ENCODE measurements at regions not wholly inside any gene's neighbourhood (a gene's known extent, or its start where the extent isn't known, plus 50 kb on each side); places are given as distances from the start of the nearest gene placed in this dataset.

DNA sequence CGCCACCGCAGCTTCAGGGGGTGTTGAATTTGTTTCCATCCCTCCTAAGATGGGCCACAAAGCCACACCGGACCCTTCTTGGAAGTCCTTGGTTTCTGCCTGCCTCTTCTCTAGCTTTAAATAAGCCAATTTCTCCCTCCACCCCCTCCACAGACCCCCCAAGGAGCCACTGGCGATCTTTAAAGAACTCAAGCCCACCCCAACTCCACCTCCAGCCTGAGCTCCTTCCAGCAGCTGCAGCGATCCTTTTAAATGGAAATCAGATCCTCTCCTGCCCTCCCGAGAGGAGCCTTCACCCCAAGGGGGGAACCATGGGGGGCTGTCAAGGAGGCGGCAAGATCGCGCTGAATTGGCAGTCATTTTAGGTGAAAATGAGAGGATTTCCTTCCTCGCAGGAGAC, 133.1 kb downstream of the NCOR2 start:
- intact Hi-C loops (cut with DNase I): no loop called here
- DNase-seq (ENCODE audit: extremely low spot score): no peak
- Histone ChIP-seq H3K4me3 (no peak overlapping the region), H3K9me3 (no peaks in the 10 kb centered on the region), H3K27ac (replicated peaks in 1 of 4) (peak overlapping the region in 3 of 4 donors; percentile 49 to 71 (median 58)), H3K36me3 (peaks cover 20 to 65% (median 36%) of the 10 kb centered on the region in 4 donors), H3K4me1 (peaks cover 18 to 60% (median 46%) of the 10 kb centered on the region in 4 donors), H3K27me3 (no peaks in the 10 kb centered on the region)
- WGBS: 79% methylated on average over 10 of the region's 10 CpGs
- no peak for TF ChIP-seq EP300 (IDR thresholded peaks at IDR 0.05)
- TF ChIP-seq POLR2AphosphoS5 (IDR thresholded peaks at IDR 0.05): no peak
- TF ChIP-seq POLR2A (IDR thresholded peaks at IDR 0.05; ENCODE audit: low read depth): no peak
- TF ChIP-seq, protein P1, sequence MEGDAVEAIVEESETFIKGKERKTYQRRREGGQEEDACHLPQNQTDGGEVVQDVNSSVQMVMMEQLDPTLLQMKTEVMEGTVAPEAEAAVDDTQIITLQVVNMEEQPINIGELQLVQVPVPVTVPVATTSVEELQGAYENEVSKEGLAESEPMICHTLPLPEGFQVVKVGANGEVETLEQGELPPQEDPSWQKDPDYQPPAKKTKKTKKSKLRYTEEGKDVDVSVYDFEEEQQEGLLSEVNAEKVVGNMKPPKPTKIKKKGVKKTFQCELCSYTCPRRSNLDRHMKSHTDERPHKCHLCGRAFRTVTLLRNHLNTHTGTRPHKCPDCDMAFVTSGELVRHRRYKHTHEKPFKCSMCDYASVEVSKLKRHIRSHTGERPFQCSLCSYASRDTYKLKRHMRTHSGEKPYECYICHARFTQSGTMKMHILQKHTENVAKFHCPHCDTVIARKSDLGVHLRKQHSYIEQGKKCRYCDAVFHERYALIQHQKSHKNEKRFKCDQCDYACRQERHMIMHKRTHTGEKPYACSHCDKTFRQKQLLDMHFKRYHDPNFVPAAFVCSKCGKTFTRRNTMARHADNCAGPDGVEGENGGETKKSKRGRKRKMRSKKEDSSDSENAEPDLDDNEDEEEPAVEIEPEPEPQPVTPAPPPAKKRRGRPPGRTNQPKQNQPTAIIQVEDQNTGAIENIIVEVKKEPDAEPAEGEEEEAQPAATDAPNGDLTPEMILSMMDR (IDR thresholded peaks at IDR 0.05): no peak

DNA sequence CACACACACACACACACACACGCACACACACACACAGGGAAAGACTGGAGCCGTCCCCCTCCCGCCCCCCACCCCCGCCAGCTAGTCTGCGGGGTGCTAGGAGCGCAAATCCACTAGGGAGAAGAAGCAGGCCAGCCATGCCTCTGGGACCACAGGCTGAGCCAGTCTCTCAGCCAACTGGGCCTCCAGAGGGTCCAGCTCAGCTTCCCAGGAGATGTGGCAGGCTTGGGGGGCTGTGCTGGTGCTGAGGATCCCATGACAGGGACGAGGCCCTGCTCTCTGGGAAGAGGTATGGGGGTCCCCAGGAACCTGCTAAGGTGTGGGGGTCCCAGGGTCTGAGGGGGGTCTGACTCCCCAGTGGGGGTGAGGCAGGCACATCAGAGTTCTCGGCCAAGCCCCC, 133.5 kb downstream of the NCOR2 start:
- intact Hi-C loops (cut with DNase I): no loop called here
- H3K36me3 ChIP-seq: peaks cover 20 to 69% (median 40%) of the 10 kb centered on the region in 4 donors
- no peak for DNase-seq (ENCODE audit: extremely low spot score)
- H3K4me3 ChIP-seq: no peak overlapping the region
- TF ChIP-seq POLR2A (IDR thresholded peaks at IDR 0.05; ENCODE audit: low read depth) (no peak), EP300 (IDR thresholded peaks at IDR 0.05) (no peak), POLR2AphosphoS5 (IDR thresholded peaks at IDR 0.05) (no peak)
- TF ChIP-seq, protein P1 (IDR thresholded peaks at IDR 0.05): no peak
- peak overlapping the region in 3 of 4 donors; percentile 49 to 71 (median 58) for H3K27ac ChIP-seq (replicated peaks in 1 of 4)
- 79% methylated on average over 2 of the region's 8 CpGs for WGBS
- peaks cover 23 to 64% (median 48%) of the 10 kb centered on the region in 4 donors for H3K4me1 ChIP-seq
- no peaks in the 10 kb centered on the region for H3K9me3 ChIP-seq
- H3K27me3 ChIP-seq: no peaks in the 10 kb centered on the region

DNA sequence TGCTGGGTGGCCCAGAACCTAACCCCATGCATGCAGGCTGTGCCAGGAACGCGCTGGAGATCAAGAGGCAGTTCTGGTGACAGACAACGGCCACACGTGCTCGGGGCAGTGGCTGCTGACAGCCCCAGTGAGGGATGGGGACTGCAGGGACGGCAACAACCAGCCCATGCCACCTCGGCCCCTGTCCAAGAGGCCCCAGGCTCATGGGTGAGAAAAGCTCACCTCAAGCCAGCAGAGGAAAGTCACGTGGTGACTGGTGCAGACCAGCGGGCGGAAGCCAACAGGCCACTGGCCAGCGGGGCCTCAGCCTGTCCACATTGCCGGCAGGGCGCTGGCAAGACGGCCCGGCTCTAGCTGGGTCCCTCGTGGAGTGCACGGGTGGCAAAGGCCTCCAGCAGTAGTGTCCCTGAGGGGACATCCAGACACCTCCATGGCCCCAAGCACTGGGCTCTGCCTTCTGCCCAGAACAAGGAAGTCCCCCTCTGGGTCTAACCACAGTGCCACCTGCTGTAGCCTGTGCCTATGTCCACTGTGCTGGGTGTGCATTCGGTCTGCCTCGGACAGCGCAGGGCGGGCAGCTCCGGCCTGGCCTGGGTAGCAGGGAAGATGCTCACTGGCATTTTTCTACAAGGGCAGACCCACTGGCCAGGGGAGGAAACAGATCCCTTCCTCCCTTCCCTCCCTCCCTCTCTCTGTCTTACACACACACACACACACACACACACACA, 134.1 kb downstream of the NCOR2 start:
- intact Hi-C loops (cut with DNase I): no loop called here
- Histone ChIP-seq H3K27ac (replicated peaks in 1 of 4) (peak overlapping the region; percentile 49 to 71 (median 61)), H3K27me3 (no peaks in the 10 kb centered on the region), H3K36me3 (peaks cover 20 to 68% (median 39%) of the 10 kb centered on the region in 4 donors), H3K4me3 (no peak overlapping the region), H3K9me3 (no peaks in the 10 kb centered on the region), H3K4me1 (peaks cover 28 to 70% (median 53%) of the 10 kb centered on the region in 4 donors)
- WGBS: 70% methylated on average over 19 of the region's 22 CpGs
- no peak for DNase-seq (ENCODE audit: extremely low spot score)
- TF ChIP-seq EP300 (IDR thresholded peaks at IDR 0.05) (no peak), POLR2A (IDR thresholded peaks at IDR 0.05; ENCODE audit: low read depth) (no peak), POLR2AphosphoS5 (IDR thresholded peaks at IDR 0.05) (peak in 1 of 2 donors; percentile 18)

DNA sequence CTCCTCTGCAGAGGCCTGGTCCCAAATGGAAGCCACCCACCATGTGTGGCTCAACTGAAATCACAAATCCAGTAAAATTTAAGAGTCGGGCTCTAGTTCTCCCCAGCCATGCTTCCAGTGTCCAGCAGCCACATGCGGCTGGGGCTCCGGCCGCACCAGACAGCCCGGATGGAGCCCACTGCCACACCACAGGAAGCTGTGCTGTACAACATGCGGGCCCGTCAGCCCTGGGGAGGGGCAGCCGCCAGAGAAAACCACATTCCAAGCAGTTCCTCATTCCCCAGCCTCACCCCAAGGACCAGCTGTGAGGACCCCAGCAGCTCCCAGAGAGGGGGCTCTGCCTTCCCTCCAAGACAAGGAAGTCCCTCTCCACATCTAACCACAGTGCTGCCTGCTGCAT, 135.0 kb downstream of the NCOR2 start:
- Histone ChIP-seq H3K27me3 (no peaks in the 10 kb centered on the region), H3K36me3 (peaks cover 15 to 59% (median 33%) of the 10 kb centered on the region in 4 donors), H3K27ac (replicated peaks in 1 of 4) (peak overlapping the region; percentile 49 to 71 (median 61)), H3K4me1 (peaks cover 38 to 72% (median 58%) of the 10 kb centered on the region in 4 donors), H3K4me3 (no peak overlapping the region), H3K9me3 (no peaks in the 10 kb centered on the region)
- intact Hi-C loops (cut with DNase I): no loop called here
- 45% methylated on average over 6 of the region's 8 CpGs for WGBS
- DNase-seq (ENCODE audit: extremely low spot score): no peak
- TF ChIP-seq POLR2A (IDR thresholded peaks at IDR 0.05; ENCODE audit: low read depth): no peak
- TF ChIP-seq, protein P1 (IDR thresholded peaks at IDR 0.05): no peak
- no peak for TF ChIP-seq POLR2AphosphoS5 (IDR thresholded peaks at IDR 0.05)
- TF ChIP-seq EP300 (IDR thresholded peaks at IDR 0.05): no peak

DNA sequence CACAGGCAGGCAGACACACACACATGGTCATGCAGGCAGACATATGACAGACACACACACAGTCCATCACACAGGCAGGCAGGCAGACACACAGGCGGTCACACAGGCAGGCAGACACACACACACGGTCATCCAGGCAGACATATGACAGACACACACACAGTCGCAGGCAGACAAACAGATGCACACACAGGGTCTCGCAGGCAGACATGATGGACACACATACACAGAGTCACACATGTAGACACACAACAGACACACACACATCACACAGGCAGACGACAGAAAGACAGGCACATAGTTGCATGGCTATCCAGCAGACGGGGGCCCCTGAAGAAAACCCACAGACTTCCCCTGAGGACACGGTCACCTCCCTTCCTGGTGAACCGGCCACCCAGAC, 135.4 kb downstream of the NCOR2 start:
- Histone ChIP-seq H3K27me3 (no peaks in the 10 kb centered on the region), H3K36me3 (peaks cover 15 to 58% (median 33%) of the 10 kb centered on the region in 4 donors), H3K27ac (replicated peaks in 1 of 4) (peak overlapping the region; percentile 49 to 71 (median 61)), H3K9me3 (no peaks in the 10 kb centered on the region), H3K4me3 (no peak overlapping the region), H3K4me1 (peaks cover 42 to 73% (median 60%) of the 10 kb centered on the region in 4 donors)
- WGBS: 84% methylated on average over 7 of the region's 8 CpGs
- intact Hi-C loops (cut with DNase I): no loop called here
- DNase-seq (ENCODE audit: extremely low spot score): no peak
- no peak for TF ChIP-seq POLR2AphosphoS5 (IDR thresholded peaks at IDR 0.05)
- TF ChIP-seq, protein P1 (IDR thresholded peaks at IDR 0.05): no peak
- no peak for TF ChIP-seq EP300 (IDR thresholded peaks at IDR 0.05)
- TF ChIP-seq POLR2A (IDR thresholded peaks at IDR 0.05; ENCODE audit: low read depth): no peak
